GF-D8 (cell line): ENCODE measurements at regions not wholly inside any gene's neighbourhood (a gene's known extent, or its start where the extent isn't known, plus 50 kb on each side); places are given as distances from the start of the nearest gene placed in this dataset.

ENCODE experiments used
- DNase-seq: peaks from one replicate; lab custom pipeline; 2025; lab: John Stamatoyannopoulos, UW

GRCh38 chr5:125506124-125506523, 759.7 kb upstream of the ZNF608 start:
- DNase-seq, result no peak

GRCh38 chr5:125508225-125508624, 761.8 kb upstream of the ZNF608 start:
- DNase-seq, result no peak

GRCh38 chr5:125510651-125511050, 764.2 kb upstream of the ZNF608 start:
- DNase-seq, result no peak

GRCh38 chr5:125517973-125518550, 771.6 kb upstream of the ZNF608 start:
- no peak for DNase-seq

- no peak for DNase-seq
Measured at GRCh38 chr5:125521289-125521688, 774.9 kb upstream of the ZNF608 start.

- no peak for DNase-seq
Measured at GRCh38 chr5:125525356-125525755, 778.9 kb upstream of the ZNF608 start.

- no peak for DNase-seq
Measured at GRCh38 chr5:125526966-125527365, 780.5 kb upstream of the ZNF608 start.

GRCh38 chr5:125528881-125529280, 782.4 kb upstream of the ZNF608 start:
- no peak for DNase-seq

- no peak for DNase-seq
Measured at GRCh38 chr5:125530833-125531615, 784.6 kb upstream of the ZNF608 start.

GRCh38 chr5:125536095-125536494, 789.7 kb upstream of the ZNF608 start:
- DNase-seq, result no peak

GRCh38 chr5:125536582-125536981, 790.1 kb upstream of the ZNF608 start:
- DNase-seq, result no peak

GRCh38 chr5:125537661-125538060, 791.2 kb upstream of the ZNF608 start:
- DNase-seq, result no peak

GRCh38 chr5:125538469-125538868, 792.0 kb upstream of the ZNF608 start:
- DNase-seq, result no peak

- no peak for DNase-seq
Measured at GRCh38 chr5:125541085-125541484, 794.6 kb upstream of the ZNF608 start.

GRCh38 chr5:125549322-125549911, 803.0 kb upstream of the ZNF608 start:
- no peak for DNase-seq

GRCh38 chr5:125550274-125550673, 803.8 kb upstream of the ZNF608 start:
- no peak for DNase-seq

GRCh38 chr5:125551246-125551645, 804.8 kb upstream of the ZNF608 start:
- no peak for DNase-seq

- DNase-seq, result no peak
Measured at GRCh38 chr5:125551797-125552196, 805.4 kb upstream of the ZNF608 start.

- DNase-seq, result no peak
Measured at GRCh38 chr5:125552486-125552885, 806.0 kb upstream of the ZNF608 start.

- no peak for DNase-seq
Measured at GRCh38 chr5:125554355-125554754, 807.9 kb upstream of the ZNF608 start.

- DNase-seq, result no peak
Measured at GRCh38 chr5:125555591-125555990, 809.2 kb upstream of the ZNF608 start.

- DNase-seq, result no peak
Measured at GRCh38 chr5:125558016-125558415, 811.6 kb upstream of the ZNF608 start.

- no peak for DNase-seq
Measured at GRCh38 chr5:125558466-125558865, 812.0 kb upstream of the ZNF608 start.
